ENCODE measurements at regions not wholly inside any gene's neighbourhood (a gene's known extent, or its start where the extent isn't known, plus 50 kb on each side); places are given as distances from the start of the nearest gene placed in this dataset.

- Mint-ChIP-seq H3K27ac (no peak overlapping the region), H3K4me1 (ENCODE audit: low read depth) (no peaks in the 10 kb centered on the region), H3K4me3 (no peak overlapping the region), H3K9me3 (ENCODE audit: low read depth) (peaks cover 3% of the 10 kb centered on the region), H3K36me3 (no peaks in the 10 kb centered on the region), H3K27me3 (peaks cover 2% of the 10 kb centered on the region)
Observed at GRCh38 chr4:79540143-79540542, 132.1 kb upstream of the GK2 start.

- Mint-ChIP-seq H3K9me3 (ENCODE audit: low read depth) (no peaks in the 10 kb centered on the region), H3K27ac (no peak overlapping the region), H3K4me3 (no peak overlapping the region)
Observed at GRCh38 chr4:79535516-79535915, 127.5 kb upstream of the GK2 start.

GRCh38 chr4:79528241-79528706 lies 120.2 kb upstream of the GK2 start:
- no peaks in the 10 kb centered on the region for H3K9me3 Mint-ChIP-seq (ENCODE audit: low read depth)
- no peaks in the 10 kb centered on the region for H3K4me1 Mint-ChIP-seq (ENCODE audit: low read depth)
- H3K27me3 Mint-ChIP-seq = peaks cover 3% of the 10 kb centered on the region
- H3K36me3 Mint-ChIP-seq = no peaks in the 10 kb centered on the region
- no peak overlapping the region for H3K27ac Mint-ChIP-seq
- no peak overlapping the region for H3K4me3 Mint-ChIP-seq

More at GRCh38 chr4:79535516-79535915, 127.5 kb upstream of the GK2 start:
- Mint-ChIP-seq H3K4me1 (ENCODE audit: low read depth) (no peaks in the 10 kb centered on the region), H3K27me3 (no peaks in the 10 kb centered on the region), H3K36me3 (no peaks in the 10 kb centered on the region)

GRCh38 chr4:79526641-79527565 lies 118.9 kb upstream of the GK2 start:
- no peak overlapping the region for H3K27ac Mint-ChIP-seq

GRCh38 chr4:79516114-79516513 lies 108.1 kb upstream of the GK2 start:
- Mint-ChIP-seq H3K36me3 (no peaks in the 10 kb centered on the region), H3K27me3 (peaks cover 7% of the 10 kb centered on the region), H3K27ac (no peak overlapping the region), H3K9me3 (ENCODE audit: low read depth) (no peaks in the 10 kb centered on the region), H3K4me3 (no peak overlapping the region), H3K4me1 (ENCODE audit: low read depth) (no peaks in the 10 kb centered on the region)

More at GRCh38 chr4:79526641-79527565, 118.9 kb upstream of the GK2 start:
- Mint-ChIP-seq H3K27me3 (peaks cover 3% of the 10 kb centered on the region), H3K4me3 (no peak overlapping the region), H3K4me1 (ENCODE audit: low read depth) (no peaks in the 10 kb centered on the region), H3K9me3 (ENCODE audit: low read depth) (no peaks in the 10 kb centered on the region), H3K36me3 (no peaks in the 10 kb centered on the region)

GRCh38 chr4:79514621-79515329 lies 106.7 kb upstream of the GK2 start:
- Mint-ChIP-seq H3K36me3 (no peaks in the 10 kb centered on the region), H3K27ac (no peak overlapping the region), H3K27me3 (peaks cover 5% of the 10 kb centered on the region), H3K4me3 (no peak overlapping the region), H3K4me1 (ENCODE audit: low read depth) (no peaks in the 10 kb centered on the region), H3K9me3 (ENCODE audit: low read depth) (no peaks in the 10 kb centered on the region)

GRCh38 chr4:79513576-79513975 lies 105.5 kb upstream of the GK2 start:
- no peaks in the 10 kb centered on the region for H3K36me3 Mint-ChIP-seq
- no peak overlapping the region for H3K27ac Mint-ChIP-seq

GRCh38 chr4:79512363-79512762 lies 104.3 kb upstream of the GK2 start:
- H3K4me3 Mint-ChIP-seq = no peak overlapping the region
- no peak overlapping the region for H3K27ac Mint-ChIP-seq
- no peaks in the 10 kb centered on the region for H3K9me3 Mint-ChIP-seq (ENCODE audit: low read depth)
- H3K36me3 Mint-ChIP-seq = no peaks in the 10 kb centered on the region
- no peaks in the 10 kb centered on the region for H3K4me1 Mint-ChIP-seq (ENCODE audit: low read depth)
- peaks cover 3% of the 10 kb centered on the region for H3K27me3 Mint-ChIP-seq

More at GRCh38 chr4:79513576-79513975, 105.5 kb upstream of the GK2 start:
- no peaks in the 10 kb centered on the region for H3K4me1 Mint-ChIP-seq (ENCODE audit: low read depth)
- no peak overlapping the region for H3K4me3 Mint-ChIP-seq
- H3K9me3 Mint-ChIP-seq (ENCODE audit: low read depth) = no peaks in the 10 kb centered on the region
- H3K27me3 Mint-ChIP-seq = peaks cover 3% of the 10 kb centered on the region

- Mint-ChIP-seq H3K9me3 (ENCODE audit: low read depth) (no peaks in the 10 kb centered on the region), H3K27me3 (no peaks in the 10 kb centered on the region), H3K4me3 (no peak overlapping the region), H3K36me3 (no peaks in the 10 kb centered on the region), H3K27ac (no peak overlapping the region), H3K4me1 (ENCODE audit: low read depth) (no peaks in the 10 kb centered on the region)
Observed at GRCh38 chr4:79502081-79502480, 94.1 kb upstream of the GK2 start.

- Mint-ChIP-seq H3K36me3 (no peaks in the 10 kb centered on the region), H3K27ac (no peak overlapping the region), H3K27me3 (peaks cover 4% of the 10 kb centered on the region), H3K4me1 (ENCODE audit: low read depth) (no peaks in the 10 kb centered on the region), H3K9me3 (ENCODE audit: low read depth) (no peaks in the 10 kb centered on the region), H3K4me3 (no peak overlapping the region)
Observed at GRCh38 chr4:79498282-79498681, 90.3 kb upstream of the GK2 start.

GRCh38 chr4:79497001-79497400 lies 89.0 kb upstream of the GK2 start:
- H3K27ac Mint-ChIP-seq = no peak overlapping the region

GRCh38 chr4:79495447-79495846 lies 87.4 kb upstream of the GK2 start:
- Mint-ChIP-seq H3K36me3 (no peaks in the 10 kb centered on the region), H3K9me3 (ENCODE audit: low read depth) (no peaks in the 10 kb centered on the region), H3K4me1 (ENCODE audit: low read depth) (no peaks in the 10 kb centered on the region), H3K27me3 (peaks cover 4% of the 10 kb centered on the region), H3K4me3 (no peak overlapping the region), H3K27ac (no peak overlapping the region)

More at GRCh38 chr4:79497001-79497400, 89.0 kb upstream of the GK2 start:
- Mint-ChIP-seq H3K36me3 (no peaks in the 10 kb centered on the region), H3K4me3 (no peak overlapping the region), H3K27me3 (peaks cover 4% of the 10 kb centered on the region), H3K4me1 (ENCODE audit: low read depth) (no peaks in the 10 kb centered on the region), H3K9me3 (ENCODE audit: low read depth) (no peaks in the 10 kb centered on the region)

- H3K27me3 Mint-ChIP-seq = peaks cover 4% of the 10 kb centered on the region
- no peak overlapping the region for H3K4me3 Mint-ChIP-seq
- H3K36me3 Mint-ChIP-seq = no peaks in the 10 kb centered on the region
- H3K9me3 Mint-ChIP-seq (ENCODE audit: low read depth) = no peaks in the 10 kb centered on the region
- no peaks in the 10 kb centered on the region for H3K4me1 Mint-ChIP-seq (ENCODE audit: low read depth)
- no peak overlapping the region for H3K27ac Mint-ChIP-seq
Observed at GRCh38 chr4:79492148-79492547, 84.1 kb upstream of the GK2 start.

GRCh38 chr4:79489506-79489905 lies 81.5 kb upstream of the GK2 start:
- no peak overlapping the region for H3K27ac Mint-ChIP-seq
- H3K27me3 Mint-ChIP-seq = no peaks in the 10 kb centered on the region

GRCh38 chr4:79476196-79476595 lies 68.2 kb upstream of the GK2 start:
- H3K4me1 Mint-ChIP-seq (ENCODE audit: low read depth) = no peaks in the 10 kb centered on the region
- no peaks in the 10 kb centered on the region for H3K9me3 Mint-ChIP-seq (ENCODE audit: low read depth)
- H3K27me3 Mint-ChIP-seq = peaks cover 1% of the 10 kb centered on the region
- H3K4me3 Mint-ChIP-seq = no peak overlapping the region
- H3K27ac Mint-ChIP-seq = no peak overlapping the region
- H3K36me3 Mint-ChIP-seq = no peaks in the 10 kb centered on the region

More at GRCh38 chr4:79489506-79489905, 81.5 kb upstream of the GK2 start:
- Mint-ChIP-seq H3K36me3 (no peaks in the 10 kb centered on the region), H3K9me3 (ENCODE audit: low read depth) (no peaks in the 10 kb centered on the region), H3K4me1 (ENCODE audit: low read depth) (no peaks in the 10 kb centered on the region), H3K4me3 (no peak overlapping the region)
